ENCODE measurements at regions not wholly inside any gene's neighbourhood (a gene's known extent, or its start where the extent isn't known, plus 50 kb on each side); places are given as distances from the start of the nearest gene placed in this dataset.

- H3K4me1 ChIP-seq (ENCODE audit: control insufficient read depth in 4 of 4, insufficient read depth in 4 of 4, low read length in 3 of 4) = no peaks in the 10 kb centered on the region
- TF ChIP-seq EGR1 (IDR thresholded peaks at IDR 0.05; ENCODE audit: low read depth in 2 of 2) (no peak), FOXA2 (IDR thresholded peaks at IDR 0.05) (no peak), JUND (IDR thresholded peaks at IDR 0.05) (no peak), MAX (IDR thresholded peaks at IDR 0.05) (no peak), REST (IDR thresholded peaks at IDR 0.05) (no peak), HNF4A (conservative IDR thresholded peaks at IDR 0.05) (no peak), ATF3 (IDR thresholded peaks at IDR 0.05) (no peak), NR2F2 (IDR thresholded peaks at IDR 0.05) (no peak), RXRA (IDR thresholded peaks at IDR 0.05) (no peak), RAD21 (IDR thresholded peaks at IDR 0.05) (no peak), YY1 (IDR thresholded peaks at IDR 0.05) (no peak), ZBTB33 (IDR thresholded peaks at IDR 0.05) (no peak), GABPA (IDR thresholded peaks at IDR 0.05 in 1 of 2, conservative IDR thresholded peaks at IDR 0.05 in 1 of 2) (no peak), HNF4G (IDR thresholded peaks at IDR 0.05) (no peak), TAF1 (conservative IDR thresholded peaks at IDR 0.05) (no peak), FOXA1 (IDR thresholded peaks at IDR 0.05) (no peak)
- H3K9me3 ChIP-seq (ENCODE audit: control insufficient read depth in 4 of 4, low read length in 3 of 4) = no peaks in the 10 kb centered on the region
- DNase-seq (ENCODE audit: low spot score) = no peak
- WGBS = 65% methylated on average over 9 of the region's 9 CpGs
- H3K27me3 ChIP-seq (ENCODE audit: control insufficient read depth in 4 of 4, insufficient read depth in 4 of 4, low read length in 3 of 4) = no peaks in the 10 kb centered on the region
- no peak overlapping the region for H3K9ac ChIP-seq (ENCODE audit: low read depth in 1 of 2, low read length in 2 of 2)
- no peaks in the 10 kb centered on the region for H3K36me3 ChIP-seq (ENCODE audit: control insufficient read depth in 4 of 4, insufficient read depth in 3 of 4, low read depth in 1 of 4, low read length in 3 of 4)
- no peak overlapping the region for H3K4me3 ChIP-seq (ENCODE audit: low read depth in 1 of 3, low read length in 3 of 3)
- no peak overlapping the region for H3K27ac ChIP-seq (ENCODE audit: low read depth in 1 of 2, low read length in 2 of 2)
These were observed 92.2 kb downstream of the GATA3 start for GRCh38 chr10:8146650-8147049.

GRCh38 chr10:8149991-8150390 is 95.5 kb downstream of the GATA3 start:
- no peak for DNase-seq (ENCODE audit: low spot score)
- H3K27ac ChIP-seq (ENCODE audit: low read depth in 1 of 2, low read length in 2 of 2) = no peak overlapping the region
- H3K27me3 ChIP-seq (ENCODE audit: control insufficient read depth in 4 of 4, insufficient read depth in 4 of 4, low read length in 3 of 4) = no peaks in the 10 kb centered on the region
- no peaks in the 10 kb centered on the region for H3K4me1 ChIP-seq (ENCODE audit: control insufficient read depth in 4 of 4, insufficient read depth in 4 of 4, low read length in 3 of 4)
- H3K36me3 ChIP-seq (ENCODE audit: control insufficient read depth in 4 of 4, insufficient read depth in 3 of 4, low read depth in 1 of 4, low read length in 3 of 4) = no peaks in the 10 kb centered on the region
- no peak overlapping the region for H3K9ac ChIP-seq (ENCODE audit: low read depth in 1 of 2, low read length in 2 of 2)
- H3K4me3 ChIP-seq (ENCODE audit: low read depth in 1 of 3, low read length in 3 of 3) = no peak overlapping the region
- 85% methylated on average over 12 of the region's 12 CpGs for WGBS
- no peaks in the 10 kb centered on the region for H3K9me3 ChIP-seq (ENCODE audit: control insufficient read depth in 4 of 4, low read length in 3 of 4)
- TF ChIP-seq REST (IDR thresholded peaks at IDR 0.05) = no peak
- no peak for TF ChIP-seq RAD21 (IDR thresholded peaks at IDR 0.05)
- no peak for TF ChIP-seq MAX (IDR thresholded peaks at IDR 0.05)
- no peak for TF ChIP-seq YY1 (IDR thresholded peaks at IDR 0.05)
- TF ChIP-seq CTCF (IDR thresholded peaks at IDR 0.05; ENCODE audit: low read depth, low read length, missing input control) = no peak
- no peak for TF ChIP-seq HNF4G (IDR thresholded peaks at IDR 0.05)
- TF ChIP-seq GABPA (IDR thresholded peaks at IDR 0.05 in 1 of 2, conservative IDR thresholded peaks at IDR 0.05 in 1 of 2) = no peak
- no peak for TF ChIP-seq HNF4A (conservative IDR thresholded peaks at IDR 0.05)
- TF ChIP-seq NR2F2 (IDR thresholded peaks at IDR 0.05) = no peak
- TF ChIP-seq TAF1 (conservative IDR thresholded peaks at IDR 0.05) = no peak
- TF ChIP-seq FOXA1 (IDR thresholded peaks at IDR 0.05) = no peak
- TF ChIP-seq JUND (IDR thresholded peaks at IDR 0.05) = no peak
- no peak for TF ChIP-seq EGR1 (IDR thresholded peaks at IDR 0.05; ENCODE audit: low read depth in 2 of 2)
- no peak for TF ChIP-seq RXRA (IDR thresholded peaks at IDR 0.05)
- TF ChIP-seq ATF3 (IDR thresholded peaks at IDR 0.05) = no peak
- TF ChIP-seq SP1 (IDR thresholded peaks at IDR 0.05) = no peak
